Left renal cortex interstitium (tissue), 4 donors: ENCODE measurements at regions not wholly inside any gene's neighbourhood (a gene's known extent, or its start where the extent isn't known, plus 50 kb on each side); places are given as distances from the start of the nearest gene placed in this dataset.
A peak's percentile ranks its signal among the peaks of the same experiment; 100 is the strongest.
"Not testable (repeated sequence)": the region's sequence is repeated elsewhere in the genome, so short reads cannot be mapped to it uniquely, and the experiment has no call there.

Source experiments
- DNase-seq, 4 donors: peaks; one replicate each; pipeline ENCODE4 v3.0.0-alpha.2; 2013; ENCODE audit warnings: low read depth in 4 of 4, low spot score in 2 of 4, missing footprints in 1 of 4

GRCh38 chr7:120039138-120039537 lies 233.8 kb upstream of the KCND2 start:
- DNase-seq = no peak

GRCh38 chr7:120041798-120042197 lies 231.2 kb upstream of the KCND2 start:
- DNase-seq = no peak

DNA sequence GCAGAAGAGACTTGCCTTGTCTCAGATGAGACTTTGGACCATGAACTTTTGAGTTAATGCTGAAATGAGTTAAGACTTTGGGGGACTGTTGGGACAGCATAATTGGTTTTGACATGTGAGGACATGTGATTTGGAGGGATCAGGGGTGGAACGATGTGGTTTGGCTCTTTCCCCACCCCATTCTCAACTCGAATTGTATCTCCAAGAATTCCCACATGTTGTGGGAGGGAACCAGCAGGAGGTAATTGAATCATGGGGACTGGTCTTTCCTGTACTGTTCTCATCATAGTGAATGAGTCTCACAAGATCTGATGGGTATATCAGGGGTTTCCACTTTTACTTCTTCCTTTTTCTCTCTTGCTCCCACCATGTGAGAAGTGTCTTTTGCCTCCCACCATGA lies 229.7 kb upstream of the KCND2 start:
- no peak for DNase-seq

DNA sequence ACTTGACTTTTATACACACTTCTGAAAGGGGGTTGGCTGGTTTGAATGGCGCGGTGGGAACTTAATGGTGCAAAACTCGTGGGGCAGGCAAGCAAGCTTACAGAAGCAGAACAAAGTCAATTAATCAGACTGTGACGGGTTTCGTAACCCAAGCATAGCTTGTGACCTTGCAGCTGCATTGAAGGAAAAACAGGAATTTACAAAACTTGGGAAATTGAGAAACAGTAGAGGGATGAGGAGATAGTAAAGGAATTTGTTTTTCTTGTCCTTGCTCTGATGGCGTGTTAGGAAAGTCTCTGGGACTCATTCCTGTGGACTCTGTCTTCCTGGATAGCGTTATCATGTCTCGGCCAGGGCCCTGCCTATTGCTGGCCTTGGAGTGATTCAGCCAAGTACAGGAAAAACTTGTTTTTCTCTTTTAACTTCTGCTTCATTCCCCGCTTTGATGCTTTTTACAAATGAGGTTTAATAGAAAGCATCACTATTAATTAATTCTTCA lies 220.0 kb upstream of the KCND2 start:
- DNase-seq = peak; percentile 44 to 79 (median 69)

- DNase-seq = no peak
Observed at GRCh38 chr7:120053390-120053961, 219.5 kb upstream of the KCND2 start.

DNA sequence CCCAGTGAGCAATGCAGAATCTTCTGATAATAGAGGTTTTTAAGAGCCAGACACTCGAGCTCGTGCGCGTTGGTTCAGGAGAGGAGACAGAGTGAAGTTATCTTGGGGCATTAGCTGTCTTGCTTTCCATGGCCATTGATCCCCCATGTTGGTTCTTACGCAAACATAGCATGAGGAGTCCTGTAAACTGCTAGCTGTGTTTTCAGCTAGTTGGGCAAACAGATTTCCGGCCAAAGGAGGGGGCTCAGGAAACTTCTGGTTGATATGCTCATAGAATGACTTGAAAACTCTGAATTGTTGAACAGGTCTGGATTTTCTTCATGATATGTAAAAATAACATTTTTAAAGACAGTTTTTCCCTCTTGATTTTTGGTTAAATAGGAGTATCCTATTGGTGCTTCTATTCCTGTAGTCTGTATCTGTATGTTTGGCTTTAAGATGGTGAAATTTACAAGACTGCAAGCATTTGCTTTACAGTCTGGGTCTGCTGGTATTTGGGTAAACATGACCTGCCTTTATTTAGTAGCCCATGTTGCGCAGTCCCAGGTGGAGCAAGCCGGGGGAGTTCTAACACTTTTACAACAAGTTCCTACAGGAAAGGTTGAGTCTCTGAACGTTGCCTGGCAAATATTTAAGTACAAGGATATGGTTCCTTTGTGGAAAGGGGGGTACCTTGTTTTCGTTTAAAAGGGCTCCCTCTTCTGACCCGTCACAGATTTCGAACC lies 218.4 kb upstream of the KCND2 start:
- no peak for DNase-seq

GRCh38 chr7:120055300-120055699 lies 217.7 kb upstream of the KCND2 start:
- no peak for DNase-seq

DNA sequence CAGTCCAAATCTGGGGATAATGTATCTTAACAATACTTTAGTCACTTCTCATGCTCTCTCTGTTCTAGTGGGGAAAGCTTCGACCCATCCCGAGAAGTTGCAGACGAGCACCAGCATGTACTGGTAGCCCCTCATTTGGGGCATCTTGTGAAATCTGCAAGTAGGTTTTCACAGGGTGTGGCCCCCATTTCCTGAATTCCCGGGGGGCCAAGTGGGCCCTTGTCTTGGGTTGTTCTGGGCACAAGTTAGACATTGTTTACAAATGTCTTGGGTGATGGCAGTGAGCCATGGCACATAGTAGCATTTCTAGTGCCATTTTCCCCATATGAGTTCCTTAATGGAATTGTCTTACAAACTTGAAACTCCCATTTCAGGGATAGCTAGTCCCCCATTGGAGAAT lies 216.7 kb upstream of the KCND2 start:
- no peak for DNase-seq

DNA sequence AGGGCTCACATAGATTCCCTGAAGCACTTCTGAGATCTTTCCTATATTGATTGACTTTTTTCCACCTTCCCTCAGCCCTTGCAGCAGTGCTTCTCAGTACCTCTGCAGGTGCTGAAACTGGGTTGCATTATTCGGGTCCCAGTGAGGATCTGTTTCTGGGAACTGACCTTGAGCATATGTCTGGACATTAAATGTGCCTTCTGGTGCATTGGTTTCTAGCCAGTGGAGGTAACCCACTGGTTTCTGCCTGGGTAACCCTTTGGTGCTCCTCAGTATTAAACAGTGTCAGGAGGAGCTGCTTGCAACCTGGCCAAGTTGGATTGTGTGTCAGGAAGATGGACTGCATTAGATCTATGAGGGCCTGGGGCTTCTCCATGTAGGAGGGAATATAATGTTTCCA lies 213.3 kb upstream of the KCND2 start:
- DNase-seq = no peak

GRCh38 chr7:120060281-120060680 lies 212.7 kb upstream of the KCND2 start:
- DNase-seq = no peak

DNA sequence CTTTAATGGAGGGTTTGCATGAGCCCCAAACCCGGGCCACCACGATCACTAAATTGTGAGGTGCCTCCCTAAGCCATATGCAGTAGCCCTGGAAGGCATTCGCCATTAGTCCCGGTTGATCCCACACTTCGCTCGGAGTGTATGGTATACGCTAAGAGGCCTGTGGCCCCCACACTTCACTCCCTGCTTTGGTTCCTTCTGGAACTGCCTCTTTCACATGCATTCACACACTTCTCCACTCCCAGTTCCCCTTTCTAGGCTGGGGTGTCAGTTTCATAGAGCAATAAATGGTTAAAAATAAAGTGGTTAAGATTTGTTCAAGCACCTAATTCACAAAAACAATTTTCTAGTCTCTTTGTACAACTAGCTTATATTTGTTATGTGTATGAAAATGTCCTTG lies 212.1 kb upstream of the KCND2 start:
- no peak for DNase-seq

- DNase-seq = no peak
Observed at GRCh38 chr7:120064565-120064964, 208.4 kb upstream of the KCND2 start.

- DNase-seq = not testable (repeated sequence)
Observed at GRCh38 chr7:120066898-120067297, 206.1 kb upstream of the KCND2 start.

GRCh38 chr7:120070201-120070600 lies 202.8 kb upstream of the KCND2 start:
- DNase-seq = no peak

DNA sequence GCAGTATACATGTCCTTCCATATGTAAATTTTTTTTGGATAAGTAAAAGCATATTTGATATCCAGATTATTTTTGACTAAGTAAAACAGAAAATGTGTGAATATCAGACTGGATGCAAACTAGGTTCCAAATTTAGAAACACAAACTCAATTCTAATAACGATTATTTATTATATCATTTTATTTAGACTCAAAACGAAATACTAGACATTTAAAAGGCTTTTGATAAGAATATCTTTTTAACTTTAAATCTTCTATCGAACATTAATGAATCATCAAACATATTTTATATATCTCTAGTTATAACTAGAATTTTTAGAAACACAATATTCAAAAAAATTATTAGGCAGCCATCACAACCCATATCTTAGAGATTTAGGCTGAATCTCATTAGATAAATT lies 195.2 kb upstream of the KCND2 start:
- no peak for DNase-seq

DNA sequence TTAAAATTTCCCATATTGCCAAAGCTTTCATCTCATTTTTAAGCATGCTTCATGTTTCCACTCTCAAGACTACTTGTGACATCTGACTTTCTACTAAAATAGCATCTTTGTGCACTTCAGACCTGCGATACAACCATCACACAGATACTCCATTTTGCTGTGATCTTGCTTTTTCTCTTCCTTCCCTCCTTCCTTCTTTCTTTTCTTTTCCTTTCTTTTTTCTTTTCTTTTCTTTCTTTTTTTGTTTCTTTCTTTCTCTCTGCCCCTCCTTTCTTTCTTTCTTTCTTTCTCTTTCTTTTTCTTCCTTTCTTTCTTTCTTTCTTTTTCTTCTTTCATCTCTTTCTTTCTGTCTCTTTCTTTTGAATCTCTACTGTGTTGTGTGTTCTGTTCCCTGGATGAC lies 194.0 kb upstream of the KCND2 start:
- no peak for DNase-seq

GRCh38 chr7:120079704-120080103 lies 193.3 kb upstream of the KCND2 start:
- DNase-seq = no peak

- DNase-seq = not testable (repeated sequence)
Observed at GRCh38 chr7:120086468-120086867, 186.5 kb upstream of the KCND2 start.

GRCh38 chr7:120089968-120090367 lies 183.0 kb upstream of the KCND2 start:
- no peak for DNase-seq

- no peak for DNase-seq
Observed at GRCh38 chr7:120091807-120092206, 181.2 kb upstream of the KCND2 start.

GRCh38 chr7:120097020-120097419 lies 176.0 kb upstream of the KCND2 start:
- no peak for DNase-seq

GRCh38 chr7:120097774-120098173 lies 175.2 kb upstream of the KCND2 start:
- no peak for DNase-seq
